ENCODE measurements at regions not wholly inside any gene's neighbourhood (a gene's known extent, or its start where the extent isn't known, plus 50 kb on each side); places are given as distances from the start of the nearest gene placed in this dataset.

GRCh38 chr1:157199421-157199755, 61.2 kb upstream of the ETV3 start:
- H2BK120ac ChIP-seq (ENCODE audit: low read depth, low read length): no peak overlapping the region
- H3K14ac ChIP-seq (replicated peaks; ENCODE audit: low read depth, low read length): no peak overlapping the region
- no peak overlapping the region for H3K18ac ChIP-seq (ENCODE audit: low read depth, low read length)
- no peaks in the 10 kb centered on the region for H3K9me1 ChIP-seq (ENCODE audit: insufficient read depth, low read length)
- no peak overlapping the region for H2AK5ac ChIP-seq (ENCODE audit: low read depth, low read length)
- peak; percentile 61 for ATAC-seq (ENCODE audit: low read depth)
- H4K8ac ChIP-seq (ENCODE audit: low read depth in 2 of 2, low read length in 2 of 2): no peak overlapping the region
- POLR2A ChIA-PET (ENCODE audit: unreplicated experiment): no interaction called here
- no peak overlapping the region for H2BK5ac ChIP-seq (ENCODE audit: low read depth, low read length, poor library complexity, severe bottlenecking)
- no peak overlapping the region for H3K23ac ChIP-seq (ENCODE audit: low read depth, low read length)
- TF ChIP-seq SMC3 (IDR thresholded peaks at IDR 0.05; ENCODE audit: low read depth, low read length) (no peak), NFE2L2 (IDR thresholded peaks at IDR 0.05; ENCODE audit: low read depth, low read length) (no peak), MAFK (IDR thresholded peaks at IDR 0.05; ENCODE audit: low read depth, low read length) (no peak), CEBPB (IDR thresholded peaks at IDR 0.05; ENCODE audit: low read depth, low read length) (no peak), RCOR1 (IDR thresholded peaks at IDR 0.05; ENCODE audit: insufficient replicate concordance, low read length) (no peak), BHLHE40 (IDR thresholded peaks at IDR 0.05; ENCODE audit: low read depth, low read length) (no peak), RFX5 (IDR thresholded peaks at IDR 0.05; ENCODE audit: low read depth, low read length) (no peak), RAD21 (IDR thresholded peaks at IDR 0.05; ENCODE audit: low read length) (no peak), FOS (IDR thresholded peaks at IDR 0.05; ENCODE audit: low read depth, low read length) (no peak), ELK1 (IDR thresholded peaks at IDR 0.05; ENCODE audit: borderline replicate concordance, low read depth, low read length) (no peak), POLR2A (IDR thresholded peaks at IDR 0.05; ENCODE audit: low read depth, low read length) (no peak), MAZ (IDR thresholded peaks at IDR 0.05; ENCODE audit: borderline replicate concordance, low read depth, low read length) (no peak), MXI1 (IDR thresholded peaks at IDR 0.05; ENCODE audit: borderline replicate concordance, low read depth, low read length) (no peak), CHD1 (IDR thresholded peaks at IDR 0.05; ENCODE audit: low read depth, low read length) (no peak)
- TF ChIP-seq, protein P1, sequence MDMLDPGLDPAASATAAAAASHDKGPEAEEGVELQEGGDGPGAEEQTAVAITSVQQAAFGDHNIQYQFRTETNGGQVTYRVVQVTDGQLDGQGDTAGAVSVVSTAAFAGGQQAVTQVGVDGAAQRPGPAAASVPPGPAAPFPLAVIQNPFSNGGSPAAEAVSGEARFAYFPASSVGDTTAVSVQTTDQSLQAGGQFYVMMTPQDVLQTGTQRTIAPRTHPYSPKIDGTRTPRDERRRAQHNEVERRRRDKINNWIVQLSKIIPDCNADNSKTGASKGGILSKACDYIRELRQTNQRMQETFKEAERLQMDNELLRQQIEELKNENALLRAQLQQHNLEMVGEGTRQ (IDR thresholded peaks at IDR 0.05; ENCODE audit: low read depth, low read length): no peak
- TF ChIP-seq, protein P2, sequence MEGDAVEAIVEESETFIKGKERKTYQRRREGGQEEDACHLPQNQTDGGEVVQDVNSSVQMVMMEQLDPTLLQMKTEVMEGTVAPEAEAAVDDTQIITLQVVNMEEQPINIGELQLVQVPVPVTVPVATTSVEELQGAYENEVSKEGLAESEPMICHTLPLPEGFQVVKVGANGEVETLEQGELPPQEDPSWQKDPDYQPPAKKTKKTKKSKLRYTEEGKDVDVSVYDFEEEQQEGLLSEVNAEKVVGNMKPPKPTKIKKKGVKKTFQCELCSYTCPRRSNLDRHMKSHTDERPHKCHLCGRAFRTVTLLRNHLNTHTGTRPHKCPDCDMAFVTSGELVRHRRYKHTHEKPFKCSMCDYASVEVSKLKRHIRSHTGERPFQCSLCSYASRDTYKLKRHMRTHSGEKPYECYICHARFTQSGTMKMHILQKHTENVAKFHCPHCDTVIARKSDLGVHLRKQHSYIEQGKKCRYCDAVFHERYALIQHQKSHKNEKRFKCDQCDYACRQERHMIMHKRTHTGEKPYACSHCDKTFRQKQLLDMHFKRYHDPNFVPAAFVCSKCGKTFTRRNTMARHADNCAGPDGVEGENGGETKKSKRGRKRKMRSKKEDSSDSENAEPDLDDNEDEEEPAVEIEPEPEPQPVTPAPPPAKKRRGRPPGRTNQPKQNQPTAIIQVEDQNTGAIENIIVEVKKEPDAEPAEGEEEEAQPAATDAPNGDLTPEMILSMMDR (conservative IDR thresholded peaks at IDR 0.05; ENCODE audit: low read depth, low read length): no peak
- H2BK15ac ChIP-seq (ENCODE audit: low read depth, low read length): no peak overlapping the region
- H3K56ac ChIP-seq (ENCODE audit: extremely low read depth, insufficient read depth, low read length): no peak overlapping the region
- intact Hi-C loops (cut with micrococcal nuclease): loop anchor here (10.0 kb wide), 1 partner anchor 925 kb away; a partner anchor contains a TSS
- H4K91ac ChIP-seq (ENCODE audit: insufficient read depth, low read depth, low read length): no peak overlapping the region
- H3K79me1 ChIP-seq (ENCODE audit: low read depth in 1 of 2, low read length in 2 of 2): no peaks in the 10 kb centered on the region
- H2AK9ac ChIP-seq (replicated peaks; ENCODE audit: low read depth, low read length, poor library complexity): no peak overlapping the region
- H4K20me1 ChIP-seq (ENCODE audit: insufficient read depth, low read length): no peaks in the 10 kb centered on the region
- no peak overlapping the region for H3K4me2 ChIP-seq (ENCODE audit: low read depth, low read length)
- no peak overlapping the region for H2BK20ac ChIP-seq (ENCODE audit: low read depth, low read length)
- in situ Hi-C loops (cut with MboI; ENCODE audit: low sequenced_read_pairs): loop anchor here (10.0 kb wide), 1 partner anchor 295 kb away; no protein-coding TSS in a partner anchor
- H3K9ac ChIP-seq (ENCODE audit: low read depth, low read length): no peak overlapping the region
- no TSS peak for BruUV-seq (replicated peaks)
- no peaks in the 10 kb centered on the region for H3K9me3 ChIP-seq (ENCODE audit: control insufficient read depth, insufficient read depth, low read length)
- H3K27ac ChIP-seq (ENCODE audit: insufficient read depth, low read length): no peak overlapping the region
- no peak overlapping the region for H4K5ac ChIP-seq (ENCODE audit: low read depth, low read length)
- peak; percentile 19 for DNase-seq
- dilution Hi-C loops (cut with HindIII; ENCODE audit: low sequenced_read_pairs, unreplicated experiment): no loop called here
- no peak overlapping the region for H2AFZ ChIP-seq (replicated peaks; ENCODE audit: low read length, poor library complexity)
- H3K4me3 ChIP-seq (ENCODE audit: insufficient read depth, low read depth, low read length): no peak overlapping the region
- peaks cover 27% of the 10 kb centered on the region for H3K27me3 ChIP-seq (ENCODE audit: control insufficient read depth, insufficient read depth, low read length)
- no peaks in the 10 kb centered on the region for H3K36me3 ChIP-seq (ENCODE audit: control insufficient read depth, insufficient read depth, low read length)
- H3K4me1 ChIP-seq (ENCODE audit: control insufficient read depth, insufficient read depth, low read length): no peaks in the 10 kb centered on the region
- WGBS, 2 experiments (ENCODE audit: extremely low coverage in 2 of 2, insufficient read length in 1 of 2): no CpG with 5 or more reads among the region's 3 CpGs
- CTCF ChIA-PET: no interaction called here
- H3K4ac ChIP-seq (ENCODE audit: low read depth, low read length): no peak overlapping the region
